CD14-positive monocyte (primary cell): ENCODE measurements at regions not wholly inside any gene's neighbourhood (a gene's known extent, or its start where the extent isn't known, plus 50 kb on each side); places are given as distances from the start of the nearest gene placed in this dataset.

Experiments used
- DNase-seq, 3 donors: peaks; one replicate each; pipeline ENCODE4 v3.0.0-alpha.2; 2011 to 2022
- H2AFZ ChIP-seq: 2 replicates; pipeline ENCODE4 v1.6.0; 2012; ENCODE audit warnings: mild to moderate bottlenecking, low read depth, low read length, inconsistent platforms; ENCODE audit not compliant: insufficient read depth, poor library complexity, severe bottlenecking
- H3K27ac ChIP-seq, 2 donors: 1 replicate in 1 of 2; 2 replicates in 1 of 2; pipeline ENCODE4 v1.5.1; 2012 to 2013; ENCODE audit warnings: low read length in 2 of 2, control low read depth in 1 of 2, inconsistent platforms in 1 of 2, low read depth in 1 of 2, mild to moderate bottlenecking in 1 of 2
- H3K27me3 ChIP-seq, 2 donors: one replicate each; pipeline versions ENCODE4 v1.6.0 to v1.6.1; 2011 to 2013; ENCODE audit warnings: low read length in 2 of 2; ENCODE audit not compliant: control insufficient read depth in 2 of 2, insufficient read depth in 2 of 2
- H3K36me3 ChIP-seq, 2 donors: replicated peaks in 1 of 2; 1 replicate in 1 of 2; 2 replicates in 1 of 2; pipeline versions ENCODE4 v1.5.1 to v1.6.1; 2012 to 2013; ENCODE audit warnings: low read length in 2 of 2, control low read depth in 1 of 2, inconsistent platforms in 1 of 2, mild to moderate bottlenecking in 1 of 2; ENCODE audit not compliant: insufficient read depth in 2 of 2, control insufficient read depth in 1 of 2
- H3K4me1 ChIP-seq, 2 donors: 1 replicate in 1 of 2; 2 replicates in 1 of 2; pipeline versions ENCODE4 v1.5.1 to v1.6.1; 2012 to 2013; ENCODE audit warnings: low read length in 2 of 2, control low read depth in 1 of 2, inconsistent platforms in 1 of 2, mild to moderate bottlenecking in 1 of 2, moderate library complexity in 1 of 2; ENCODE audit not compliant: insufficient read depth in 2 of 2, control insufficient read depth in 1 of 2
- H3K4me2 ChIP-seq: replicated peaks from 2 replicates; pipeline ENCODE3; 2012; ENCODE audit warnings: low read length, moderate library complexity, mild to moderate bottlenecking; ENCODE audit not compliant: poor library complexity, severe bottlenecking; ENCODE audit errors: extremely low read depth
- H3K4me3 ChIP-seq, 3 experiments: fragments of 200-600 bp in 1 of 3; sonication (generic) in 1 of 3; replicated peaks in 1 of 3; 1 replicate in 2 of 3; 2 replicates in 1 of 3; pipeline ENCODE4 v1.5.1; 2011 to 2013; ENCODE audit warnings: low read length in 3 of 3, mild to moderate bottlenecking in 3 of 3, control low read depth in 2 of 3, low read depth in 2 of 3, inconsistent platforms in 1 of 3, moderate library complexity in 1 of 3
- H3K79me2 ChIP-seq: 2 replicates; pipeline ENCODE4 v1.6.0; 2012; ENCODE audit warnings: mild to moderate bottlenecking, control low read depth, inconsistent platforms, low read length, moderate library complexity; ENCODE audit not compliant: insufficient read depth
- H3K9ac ChIP-seq: 2 replicates; pipeline ENCODE4 v1.6.0; 2017; ENCODE audit warnings: low read length, mild to moderate bottlenecking; ENCODE audit not compliant: insufficient read depth, poor library complexity, severe bottlenecking
- H3K9me3 ChIP-seq, 2 donors: replicated peaks in 1 of 2; 1 replicate in 1 of 2; 2 replicates in 1 of 2; pipeline versions ENCODE4 v1.5.1 to v1.6.1; 2012 to 2013; ENCODE audit warnings: low read length in 2 of 2, control low read depth in 1 of 2; ENCODE audit not compliant: control insufficient read depth in 1 of 2, insufficient read depth in 1 of 2
- H4K20me1 ChIP-seq: 2 replicates; pipeline ENCODE4 v1.6.0; 2012; ENCODE audit warnings: mild to moderate bottlenecking, low read length, control low read depth, moderate library complexity; ENCODE audit not compliant: insufficient read depth
- H3K27ac Mint-ChIP-seq, 7 donors: one replicate each; pipeline ENCODE4 v1.8.0; 2020; ENCODE audit warnings: mild to moderate bottlenecking in 7 of 7, mixed read lengths in 7 of 7, moderate library complexity in 6 of 7, inconsistent platforms in 2 of 7
- H3K27me3 Mint-ChIP-seq, 3 donors: one replicate each; pipeline ENCODE4 v1.8.0; 2021 to 2022; ENCODE audit warnings: low read depth in 3 of 3, mild to moderate bottlenecking in 3 of 3, mixed read lengths in 3 of 3, moderate library complexity in 3 of 3, inconsistent platforms in 1 of 3
- H3K36me3 Mint-ChIP-seq, 2 donors: one replicate each; pipeline ENCODE4 v1.8.0; 2020; ENCODE audit warnings: mixed read lengths in 2 of 2, inconsistent platforms in 1 of 2, mild to moderate bottlenecking in 1 of 2
- H3K4me1 Mint-ChIP-seq: one replicate; pipeline ENCODE4 v1.8.0; 2020; ENCODE audit warnings: mild to moderate bottlenecking, mixed read lengths
- H3K4me3 Mint-ChIP-seq, 2 donors: one replicate each; pipeline ENCODE4 v1.8.0; 2020; ENCODE audit warnings: mild to moderate bottlenecking in 2 of 2, mixed read lengths in 2 of 2, moderate library complexity in 1 of 2
- H3K9me3 Mint-ChIP-seq, 7 donors: one replicate each; pipeline ENCODE4 v1.8.0; 2020 to 2022; ENCODE audit warnings: mixed read lengths in 7 of 7, mild to moderate bottlenecking in 6 of 7, moderate library complexity in 6 of 7, inconsistent platforms in 2 of 7
- WGBS: methylation state at CpG from one replicate; pipeline ENCODE4 v1.1.5; 2013; ENCODE audit warnings: missing lambda C conversion rate; ENCODE audit not compliant: insufficient coverage; 5-methylcytosine and 5-hydroxymethylcytosine counted together
- intact Hi-C, 2 donors: fragments of 100-400 bp; cut with micrococcal nuclease; formaldehyde crosslinking; loops; one replicate each; pipeline versions ENCODE4 v1.15.0 to v1.15.1; 2023
- TF ChIP-seq, protein P1 (sequence below): fragments of 200-600 bp; IDR thresholded peaks from one replicate; pipeline ENCODE4 v1.8.0; 2022; ENCODE audit warnings: antibody characterized with exemption, mild to moderate bottlenecking

GRCh38 chr2:173760553-173760952, 204.6 kb downstream of the SP3 start:
- H3K27ac Mint-ChIP-seq = no peak overlapping the region
- no peak overlapping the region for H3K4me3 ChIP-seq
- H3K27ac ChIP-seq = no peak overlapping the region
- no peaks in the 10 kb centered on the region for H3K4me1 Mint-ChIP-seq
- no peaks in the 10 kb centered on the region for H3K9me3 ChIP-seq
- no peaks in the 10 kb centered on the region for H3K4me1 ChIP-seq
- H2AFZ ChIP-seq = no peak overlapping the region
- peaks cover 12 to 40% of the 10 kb centered on the region in 2 donors for H3K27me3 ChIP-seq
- intact Hi-C loops = no loop called here
- no CpG with 5 or more reads among the region's 3 CpGs for WGBS
- peaks cover 16 to 46% (median 19%) of the 10 kb centered on the region in 3 donors for H3K27me3 Mint-ChIP-seq
- no peak overlapping the region for H3K4me3 Mint-ChIP-seq
- H3K36me3 Mint-ChIP-seq = no peaks in the 10 kb centered on the region
- H3K4me2 ChIP-seq = no peak overlapping the region
- H3K9ac ChIP-seq = no peak overlapping the region
- no peak for DNase-seq
- peaks cover 0 to 4% (median 0%) of the 10 kb centered on the region in 7 donors for H3K9me3 Mint-ChIP-seq
- TF ChIP-seq, protein P1, sequence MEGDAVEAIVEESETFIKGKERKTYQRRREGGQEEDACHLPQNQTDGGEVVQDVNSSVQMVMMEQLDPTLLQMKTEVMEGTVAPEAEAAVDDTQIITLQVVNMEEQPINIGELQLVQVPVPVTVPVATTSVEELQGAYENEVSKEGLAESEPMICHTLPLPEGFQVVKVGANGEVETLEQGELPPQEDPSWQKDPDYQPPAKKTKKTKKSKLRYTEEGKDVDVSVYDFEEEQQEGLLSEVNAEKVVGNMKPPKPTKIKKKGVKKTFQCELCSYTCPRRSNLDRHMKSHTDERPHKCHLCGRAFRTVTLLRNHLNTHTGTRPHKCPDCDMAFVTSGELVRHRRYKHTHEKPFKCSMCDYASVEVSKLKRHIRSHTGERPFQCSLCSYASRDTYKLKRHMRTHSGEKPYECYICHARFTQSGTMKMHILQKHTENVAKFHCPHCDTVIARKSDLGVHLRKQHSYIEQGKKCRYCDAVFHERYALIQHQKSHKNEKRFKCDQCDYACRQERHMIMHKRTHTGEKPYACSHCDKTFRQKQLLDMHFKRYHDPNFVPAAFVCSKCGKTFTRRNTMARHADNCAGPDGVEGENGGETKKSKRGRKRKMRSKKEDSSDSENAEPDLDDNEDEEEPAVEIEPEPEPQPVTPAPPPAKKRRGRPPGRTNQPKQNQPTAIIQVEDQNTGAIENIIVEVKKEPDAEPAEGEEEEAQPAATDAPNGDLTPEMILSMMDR = no peak
- no peaks in the 10 kb centered on the region for H4K20me1 ChIP-seq
- no peaks in the 10 kb centered on the region for H3K36me3 ChIP-seq
- no peaks in the 10 kb centered on the region for H3K79me2 ChIP-seq

GRCh38 chr2:173761603-173762119, 203.5 kb downstream of the SP3 start:
- no peak overlapping the region for H3K9ac ChIP-seq
- no peak overlapping the region for H2AFZ ChIP-seq
- no peak overlapping the region for H3K4me2 ChIP-seq
- H3K9me3 Mint-ChIP-seq = peaks cover 0 to 4% (median 0%) of the 10 kb centered on the region in 7 donors
- H3K9me3 ChIP-seq = no peaks in the 10 kb centered on the region
- H3K4me3 Mint-ChIP-seq = no peak overlapping the region
- H3K27ac ChIP-seq = no peak overlapping the region
- TF ChIP-seq, protein P1 = no peak
- H3K4me1 Mint-ChIP-seq = no peaks in the 10 kb centered on the region
- 90% methylated on average over 2 of the region's 8 CpGs for WGBS
- no peaks in the 10 kb centered on the region for H3K36me3 Mint-ChIP-seq
- H4K20me1 ChIP-seq = no peaks in the 10 kb centered on the region
- peak overlapping the region in 1 of 7 donors; percentile 15 for H3K27ac Mint-ChIP-seq
- no peaks in the 10 kb centered on the region for H3K36me3 ChIP-seq
- no peak overlapping the region for H3K4me3 ChIP-seq
- DNase-seq = no peak
- H3K27me3 ChIP-seq = peaks cover 12 to 43% of the 10 kb centered on the region in 2 donors
- peaks cover 16 to 50% (median 22%) of the 10 kb centered on the region in 3 donors for H3K27me3 Mint-ChIP-seq
- no peaks in the 10 kb centered on the region for H3K79me2 ChIP-seq
- intact Hi-C loops = no loop called here
- H3K4me1 ChIP-seq = no peaks in the 10 kb centered on the region
